ENCODE measurements at regions not wholly inside any gene's neighbourhood (a gene's known extent, or its start where the extent isn't known, plus 50 kb on each side); places are given as distances from the start of the nearest gene placed in this dataset.
A peak's percentile ranks its signal among the peaks of the same experiment; 100 is the strongest.

DNA sequence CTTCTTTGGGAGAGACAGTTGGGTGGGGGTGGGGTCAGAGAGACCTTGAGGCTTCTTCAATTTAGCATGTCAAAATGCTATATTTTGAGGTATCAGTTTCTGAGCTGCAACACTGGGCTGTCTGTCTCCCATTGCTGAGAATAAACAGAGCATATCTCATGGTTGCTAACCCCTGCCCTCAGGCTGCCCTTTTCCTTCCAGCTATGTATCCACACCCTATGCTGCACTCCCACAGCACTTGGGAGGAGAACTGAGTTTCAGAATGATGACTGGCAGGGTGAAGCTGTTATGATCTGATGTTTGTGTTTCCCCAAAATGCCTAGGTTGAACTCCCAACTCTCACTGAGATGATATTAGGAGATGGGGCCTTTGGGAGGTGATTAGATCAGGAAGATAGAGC is 794.0 kb downstream of the RNF144A start:
- no peak for DNase-seq (ENCODE audit: low read depth in 2 of 2)
- no peak overlapping the region for H3K4me3 ChIP-seq (replicated peaks in 1 of 2; ENCODE audit: low read depth in 2 of 2, low read length in 2 of 2)
- TF ChIP-seq, protein P1, sequence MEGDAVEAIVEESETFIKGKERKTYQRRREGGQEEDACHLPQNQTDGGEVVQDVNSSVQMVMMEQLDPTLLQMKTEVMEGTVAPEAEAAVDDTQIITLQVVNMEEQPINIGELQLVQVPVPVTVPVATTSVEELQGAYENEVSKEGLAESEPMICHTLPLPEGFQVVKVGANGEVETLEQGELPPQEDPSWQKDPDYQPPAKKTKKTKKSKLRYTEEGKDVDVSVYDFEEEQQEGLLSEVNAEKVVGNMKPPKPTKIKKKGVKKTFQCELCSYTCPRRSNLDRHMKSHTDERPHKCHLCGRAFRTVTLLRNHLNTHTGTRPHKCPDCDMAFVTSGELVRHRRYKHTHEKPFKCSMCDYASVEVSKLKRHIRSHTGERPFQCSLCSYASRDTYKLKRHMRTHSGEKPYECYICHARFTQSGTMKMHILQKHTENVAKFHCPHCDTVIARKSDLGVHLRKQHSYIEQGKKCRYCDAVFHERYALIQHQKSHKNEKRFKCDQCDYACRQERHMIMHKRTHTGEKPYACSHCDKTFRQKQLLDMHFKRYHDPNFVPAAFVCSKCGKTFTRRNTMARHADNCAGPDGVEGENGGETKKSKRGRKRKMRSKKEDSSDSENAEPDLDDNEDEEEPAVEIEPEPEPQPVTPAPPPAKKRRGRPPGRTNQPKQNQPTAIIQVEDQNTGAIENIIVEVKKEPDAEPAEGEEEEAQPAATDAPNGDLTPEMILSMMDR (IDR thresholded peaks at IDR 0.05; ENCODE audit: low read depth, low read length), result no peak

DNA sequence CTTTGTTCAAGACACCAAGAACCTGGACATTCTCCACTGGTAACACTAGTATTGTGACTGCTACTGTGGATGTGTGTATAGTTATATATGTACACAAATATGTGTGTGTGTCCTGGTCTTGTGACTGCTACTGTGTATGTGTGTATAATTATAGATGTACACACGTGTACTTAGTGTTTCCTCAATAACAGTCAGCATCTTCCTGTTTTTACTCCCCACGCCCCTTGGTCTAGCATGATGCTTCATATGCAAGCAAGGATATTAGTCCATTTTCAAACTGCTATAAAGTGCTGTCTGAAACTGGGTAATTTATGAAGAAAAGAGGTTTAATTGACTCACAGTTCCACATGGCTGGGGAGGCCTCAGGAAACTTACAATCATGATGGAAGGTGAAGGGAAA is 802.7 kb downstream of the RNF144A start:
- no peak overlapping the region for H3K4me3 ChIP-seq (replicated peaks in 1 of 2; ENCODE audit: low read depth in 2 of 2, low read length in 2 of 2)
- no peak for DNase-seq (ENCODE audit: low read depth in 2 of 2)
- TF ChIP-seq, protein P1 (IDR thresholded peaks at IDR 0.05; ENCODE audit: low read depth, low read length), result no peak

DNA sequence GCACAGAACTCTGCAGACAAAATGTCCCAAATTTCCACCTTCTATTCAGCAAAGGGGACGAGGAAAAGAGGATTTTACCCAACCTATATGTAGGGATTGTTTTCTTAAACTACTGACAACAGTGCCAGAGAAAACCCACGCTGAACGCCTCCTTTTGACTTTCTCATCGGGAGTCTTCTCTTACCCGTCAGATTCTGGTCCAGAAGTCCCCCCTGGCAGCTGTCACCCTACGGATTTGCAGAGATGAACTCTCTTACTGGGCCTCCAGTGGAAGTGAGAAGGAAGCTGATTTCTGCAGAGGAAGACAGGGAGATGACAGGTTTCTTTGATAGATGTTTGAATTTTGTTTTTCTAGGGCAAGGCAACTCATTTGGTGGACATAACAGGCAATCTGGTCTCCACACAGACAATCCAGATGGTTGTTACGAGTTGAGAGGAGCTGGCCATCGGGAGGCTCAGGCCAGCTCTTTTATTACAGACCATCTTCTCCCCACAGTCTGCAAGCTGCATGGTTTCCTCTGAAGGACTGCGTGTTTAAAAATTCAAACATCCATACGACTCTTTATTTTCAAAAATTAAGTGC is 804.3 kb downstream of the RNF144A start:
- no peak for DNase-seq (ENCODE audit: low read depth in 2 of 2)
- TF ChIP-seq, protein P1 (IDR thresholded peaks at IDR 0.05; ENCODE audit: low read depth, low read length), result no peak
- no peak overlapping the region for H3K4me3 ChIP-seq (replicated peaks in 1 of 2; ENCODE audit: low read depth in 2 of 2, low read length in 2 of 2)

DNA sequence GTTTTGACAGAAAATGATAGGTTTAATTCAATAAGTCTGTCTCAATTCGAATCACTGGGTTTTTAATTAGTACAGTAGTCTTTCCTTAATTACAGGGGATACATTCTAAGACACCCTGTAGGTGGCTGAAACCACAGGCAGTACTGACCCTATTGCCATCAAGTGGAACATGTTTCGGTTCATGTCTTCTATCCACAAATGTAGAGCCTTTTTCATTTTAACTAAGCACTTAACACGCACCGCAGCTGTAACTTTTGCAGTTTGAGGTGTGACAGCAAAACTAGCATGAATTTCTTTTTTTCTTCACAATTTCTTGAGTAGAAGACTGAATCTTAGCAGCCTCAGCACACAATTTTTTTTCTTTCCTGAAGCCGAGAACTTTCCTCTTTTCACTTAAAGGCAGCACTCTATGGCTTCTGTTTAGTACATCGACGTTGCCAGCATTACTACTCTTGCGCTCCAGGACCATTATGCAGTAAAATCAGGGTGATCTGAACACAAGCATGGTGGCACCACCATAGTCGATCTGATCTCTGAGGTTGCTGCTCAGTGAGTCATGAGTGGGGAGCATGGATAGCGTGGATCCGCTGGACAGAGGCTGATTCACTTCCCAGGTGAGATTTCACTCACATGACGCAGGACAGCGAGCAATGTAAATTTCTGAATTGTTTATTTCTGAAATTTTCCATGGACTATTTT is 805.1 kb downstream of the RNF144A start:
- DNase-seq (ENCODE audit: low read depth in 2 of 2), result no peak
- no peak overlapping the region for H3K4me3 ChIP-seq (replicated peaks in 1 of 2; ENCODE audit: low read depth in 2 of 2, low read length in 2 of 2)
- TF ChIP-seq, protein P1 (IDR thresholded peaks at IDR 0.05; ENCODE audit: low read depth, low read length), result no peak

DNA sequence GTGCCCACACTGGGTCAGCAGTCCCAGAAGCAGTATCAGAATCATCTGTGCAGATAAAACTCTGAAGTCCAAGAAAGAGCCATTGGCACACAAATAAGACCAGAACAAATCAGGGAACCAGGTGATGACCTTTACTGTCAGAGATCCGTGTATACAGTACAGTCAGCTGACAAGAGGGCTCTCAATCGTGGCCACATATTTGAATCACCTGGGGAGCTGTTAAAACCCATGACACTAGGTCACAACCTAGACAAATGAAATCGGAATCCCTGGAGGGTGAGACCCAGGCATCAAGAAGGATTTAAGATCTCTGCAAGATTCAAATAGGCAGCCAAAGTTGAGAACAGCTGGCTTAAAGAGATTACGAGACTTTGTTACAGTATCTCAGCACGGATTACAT is 807.1 kb downstream of the RNF144A start:
- DNase-seq (ENCODE audit: low read depth in 2 of 2), result no peak
- TF ChIP-seq, protein P1 (IDR thresholded peaks at IDR 0.05; ENCODE audit: low read depth, low read length), result no peak
- H3K4me3 ChIP-seq (replicated peaks in 1 of 2; ENCODE audit: low read depth in 2 of 2, low read length in 2 of 2), result no peak overlapping the region

DNA sequence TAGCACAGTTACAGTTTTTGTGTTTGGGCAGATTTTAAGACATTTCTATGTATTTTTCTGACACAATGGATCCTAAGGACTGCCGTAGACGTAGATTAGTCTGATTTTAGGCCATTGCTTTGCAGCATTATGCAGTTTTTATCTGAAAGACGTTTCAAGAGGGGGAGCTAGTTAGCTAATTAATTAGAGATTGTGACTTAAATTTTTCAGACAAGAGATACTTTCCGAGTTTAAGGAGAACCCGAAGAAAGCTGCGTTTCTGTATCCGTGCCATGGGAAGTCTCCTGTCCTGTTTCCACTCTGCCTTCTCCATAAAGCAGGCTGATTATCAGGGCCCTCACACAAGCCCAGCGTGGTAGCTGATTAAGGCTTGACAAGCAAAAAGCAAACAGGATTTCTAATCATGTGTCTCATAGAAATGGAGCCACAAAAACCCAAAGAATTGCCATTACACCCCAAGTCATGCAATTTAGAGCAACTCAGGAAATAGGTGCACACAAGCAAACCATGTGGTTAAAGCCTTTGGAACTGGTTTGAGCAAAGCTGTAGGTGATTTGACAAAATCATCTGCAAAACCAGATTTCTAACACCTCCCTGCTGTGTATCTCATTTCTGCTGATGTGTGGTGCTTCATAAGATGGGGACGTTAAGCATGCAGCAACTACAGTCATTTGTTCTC is 808.1 kb downstream of the RNF144A start:
- TF ChIP-seq, protein P1 (IDR thresholded peaks at IDR 0.05; ENCODE audit: low read depth, low read length), result no peak
- DNase-seq (ENCODE audit: low read depth in 2 of 2), result peak; percentile 20 to 27
- H3K4me3 ChIP-seq (replicated peaks in 1 of 2; ENCODE audit: low read depth in 2 of 2, low read length in 2 of 2), result no peak overlapping the region
